GM19455 (cell line): ENCODE measurements at regions not wholly inside any gene's neighbourhood (a gene's known extent, or its start where the extent isn't known, plus 50 kb on each side); places are given as distances from the start of the nearest gene placed in this dataset.

ENCODE experiments used
- ATAC-seq: cut with Tn5 transposase; IDR thresholded peaks from one replicate; pipeline ENCODE4 v1.9.1; 2021; ENCODE audit not compliant: unreplicated experiment

DNA sequence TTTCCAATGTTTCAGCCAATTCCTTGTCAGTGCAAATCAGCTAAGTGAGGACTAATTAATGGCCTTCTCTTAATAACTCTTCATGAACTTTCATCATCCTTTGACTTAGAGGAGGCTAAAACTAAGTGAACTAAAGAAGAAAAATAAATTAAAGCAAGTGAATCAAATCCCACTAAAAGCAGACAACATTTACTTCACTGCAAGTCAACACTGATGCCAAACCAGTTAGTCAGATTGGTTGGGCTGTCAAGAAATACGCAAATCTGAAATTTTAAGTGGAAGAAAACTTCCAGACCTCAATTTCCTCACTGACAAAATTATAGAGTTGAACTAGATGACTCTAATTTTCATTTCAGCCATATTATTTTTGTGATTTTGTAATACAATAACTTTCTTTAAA, 137.2 kb upstream of the PRLR start:
- ATAC-seq, result no peak

DNA sequence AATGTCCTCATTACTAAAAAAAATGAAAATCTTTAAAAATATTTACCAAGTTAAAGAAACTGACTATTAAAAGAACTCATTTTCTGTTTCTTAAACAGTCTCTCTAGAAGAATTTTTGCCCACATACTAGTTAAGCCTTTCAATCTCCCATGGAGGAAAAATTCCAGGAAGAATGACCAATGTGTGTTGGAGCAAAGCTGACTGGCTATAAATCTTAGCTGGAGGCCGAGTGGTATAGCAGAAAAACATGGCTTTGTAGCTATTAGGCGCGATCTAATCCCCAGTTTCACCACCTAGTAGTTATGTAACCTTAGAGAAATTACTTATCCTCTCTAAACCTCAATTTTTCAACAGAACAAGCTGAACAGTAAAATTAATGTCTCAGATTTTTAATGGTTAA, 135.5 kb upstream of the PRLR start:
- ATAC-seq, result no peak

- ATAC-seq, result no peak
These were observed 134.1 kb upstream of the PRLR start for GRCh38 chr5:35364350-35364749.

GRCh38 chr5:35363387-35363965, 133.2 kb upstream of the PRLR start:
- no peak for ATAC-seq

- no peak for ATAC-seq
These were observed 132.5 kb upstream of the PRLR start for GRCh38 chr5:35362772-35363171.

DNA sequence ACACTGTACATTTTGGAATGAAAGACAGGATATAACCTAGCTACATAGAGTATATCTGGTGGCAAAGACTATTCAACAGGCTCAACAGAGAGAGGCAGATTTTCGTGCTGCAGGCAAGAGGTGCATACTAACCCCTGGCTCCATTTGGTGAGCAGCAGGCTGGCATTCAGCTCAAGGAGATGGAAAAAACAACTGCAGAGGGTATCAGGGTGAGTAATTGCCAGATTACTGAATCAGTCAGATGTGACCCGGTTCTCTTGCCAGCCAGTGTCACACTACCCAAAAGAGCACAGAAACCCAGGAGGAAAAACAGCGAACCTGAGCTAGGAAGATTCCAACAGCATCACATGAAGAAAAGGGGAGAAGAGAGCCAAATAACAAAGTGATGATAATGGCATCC, 130.4 kb upstream of the PRLR start:
- ATAC-seq, result no peak

DNA sequence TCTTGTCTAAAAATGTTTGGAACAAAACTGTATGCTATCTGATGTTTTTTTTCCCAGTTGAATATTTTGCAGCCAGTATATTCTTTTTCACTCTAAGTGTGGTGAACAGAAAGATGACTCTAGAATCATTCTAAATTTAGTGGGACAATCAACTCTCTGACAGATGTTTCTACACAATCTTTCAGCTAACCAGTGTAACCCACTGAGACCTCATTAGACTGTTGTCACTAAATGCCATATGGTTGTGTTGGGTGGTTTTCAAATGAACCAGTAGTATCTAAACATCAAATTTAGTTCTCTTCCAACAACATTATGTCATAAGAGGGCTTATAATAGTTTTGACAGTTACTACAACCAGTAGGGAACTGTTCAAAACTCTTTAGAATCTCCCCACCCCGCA, 129.6 kb upstream of the PRLR start:
- no peak for ATAC-seq

DNA sequence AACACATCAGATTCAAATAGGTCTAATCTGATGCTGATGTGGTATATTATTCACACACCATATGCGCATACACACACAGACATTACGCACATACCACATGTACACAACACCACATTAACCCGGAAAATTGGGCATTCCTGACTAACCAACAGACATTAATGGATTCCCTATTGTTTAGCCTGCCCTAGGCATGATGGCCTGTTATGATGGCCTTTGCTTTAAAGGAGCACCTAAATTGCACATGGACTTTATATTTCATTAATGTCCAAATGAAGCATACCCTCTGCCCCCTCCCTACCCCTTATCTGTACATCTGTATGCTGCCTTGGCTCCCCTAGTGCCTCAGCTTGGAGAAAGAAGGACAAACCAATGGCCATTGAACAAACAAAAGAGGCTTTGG, 127.7 kb upstream of the PRLR start:
- ATAC-seq, result no peak

GRCh38 chr5:35356725-35357124, 126.4 kb upstream of the PRLR start:
- ATAC-seq, result no peak

DNA sequence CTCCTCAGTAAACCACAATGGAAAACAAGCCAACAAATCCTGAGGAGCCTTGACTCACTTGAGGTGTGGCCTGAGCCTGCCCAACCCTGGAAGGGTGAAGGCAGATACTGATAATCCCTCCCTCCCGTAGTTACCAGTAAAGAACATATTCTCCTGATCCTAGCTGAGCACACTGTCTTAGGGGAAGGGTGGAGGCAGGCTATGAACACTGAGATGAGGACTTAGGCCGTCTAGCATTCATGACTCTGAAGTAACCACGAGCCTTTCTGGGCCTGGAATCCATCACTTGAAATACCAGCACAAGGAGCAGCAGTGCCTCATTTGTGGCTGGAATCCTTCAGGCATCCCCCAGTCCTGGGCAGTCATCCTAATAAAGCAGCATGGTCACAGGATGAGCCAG, 124.5 kb upstream of the PRLR start:
- no peak for ATAC-seq

- ATAC-seq, result no peak
These were observed 114.9 kb upstream of the PRLR start for GRCh38 chr5:35345222-35345621.

DNA sequence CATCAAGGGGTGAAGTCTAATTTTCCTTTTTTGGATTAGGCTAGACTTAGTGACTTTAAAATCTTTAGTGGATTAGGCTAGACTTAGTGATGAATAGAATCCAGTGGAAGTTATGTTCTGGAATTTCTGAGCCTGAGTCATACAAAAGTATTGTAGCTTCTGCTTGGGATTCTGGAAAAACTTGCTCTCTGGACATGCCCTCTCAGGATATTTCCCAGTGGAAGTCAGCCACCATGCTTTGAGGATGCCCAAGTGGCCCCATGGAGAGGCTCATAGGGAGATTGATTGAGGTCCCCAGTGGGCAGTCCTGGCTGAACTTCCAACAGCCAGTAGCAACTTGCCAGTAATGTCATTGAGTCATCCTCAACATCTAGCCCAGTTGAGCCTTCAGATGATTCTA, 112.4 kb upstream of the PRLR start:
- no peak for ATAC-seq

- no peak for ATAC-seq
These were observed 110.9 kb upstream of the PRLR start for GRCh38 chr5:35341189-35341588.

DNA sequence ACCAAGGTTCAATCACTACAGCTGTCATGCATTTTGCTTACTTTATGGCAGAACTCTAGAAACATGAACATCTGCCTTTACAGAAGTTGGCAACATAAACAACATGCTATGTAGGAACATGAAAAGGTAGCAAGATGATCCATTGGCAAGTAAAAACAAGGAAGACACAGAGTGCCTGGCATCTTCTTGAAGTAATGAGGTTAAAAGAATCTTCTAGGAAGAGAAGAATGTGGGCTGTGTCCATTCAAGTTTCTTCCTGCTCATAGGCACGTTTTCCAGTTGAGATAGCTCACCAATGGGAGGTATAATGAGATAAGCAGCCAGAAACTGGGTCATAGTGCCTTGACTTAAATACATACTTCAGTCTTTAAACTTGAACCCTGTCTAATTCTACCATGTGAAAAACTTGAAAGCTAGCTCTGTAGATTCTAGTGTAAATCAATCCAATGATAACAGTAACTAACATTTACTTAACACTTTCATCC, 109.4 kb upstream of the PRLR start:
- no peak for ATAC-seq

DNA sequence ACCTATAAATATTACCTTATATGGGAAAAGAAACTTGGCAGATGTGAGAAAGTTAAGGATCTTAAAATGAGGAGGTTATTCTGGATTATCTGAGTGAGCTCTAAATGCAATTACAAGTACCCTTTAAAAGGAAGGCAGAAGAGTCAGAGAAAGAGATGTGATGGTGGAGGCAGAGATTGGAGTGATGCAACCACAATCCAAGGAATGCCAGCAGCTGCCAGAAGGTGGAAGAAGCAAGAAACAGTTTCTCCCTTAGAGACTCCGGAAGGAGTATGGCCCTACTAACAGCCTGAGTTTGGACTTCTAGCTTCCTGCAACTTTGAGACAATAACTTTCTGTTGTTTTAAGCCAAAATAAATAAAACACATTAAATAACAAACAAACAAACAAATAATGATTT, 108.7 kb upstream of the PRLR start:
- no peak for ATAC-seq

GRCh38 chr5:35338157-35338453, 107.8 kb upstream of the PRLR start:
- no peak for ATAC-seq

DNA sequence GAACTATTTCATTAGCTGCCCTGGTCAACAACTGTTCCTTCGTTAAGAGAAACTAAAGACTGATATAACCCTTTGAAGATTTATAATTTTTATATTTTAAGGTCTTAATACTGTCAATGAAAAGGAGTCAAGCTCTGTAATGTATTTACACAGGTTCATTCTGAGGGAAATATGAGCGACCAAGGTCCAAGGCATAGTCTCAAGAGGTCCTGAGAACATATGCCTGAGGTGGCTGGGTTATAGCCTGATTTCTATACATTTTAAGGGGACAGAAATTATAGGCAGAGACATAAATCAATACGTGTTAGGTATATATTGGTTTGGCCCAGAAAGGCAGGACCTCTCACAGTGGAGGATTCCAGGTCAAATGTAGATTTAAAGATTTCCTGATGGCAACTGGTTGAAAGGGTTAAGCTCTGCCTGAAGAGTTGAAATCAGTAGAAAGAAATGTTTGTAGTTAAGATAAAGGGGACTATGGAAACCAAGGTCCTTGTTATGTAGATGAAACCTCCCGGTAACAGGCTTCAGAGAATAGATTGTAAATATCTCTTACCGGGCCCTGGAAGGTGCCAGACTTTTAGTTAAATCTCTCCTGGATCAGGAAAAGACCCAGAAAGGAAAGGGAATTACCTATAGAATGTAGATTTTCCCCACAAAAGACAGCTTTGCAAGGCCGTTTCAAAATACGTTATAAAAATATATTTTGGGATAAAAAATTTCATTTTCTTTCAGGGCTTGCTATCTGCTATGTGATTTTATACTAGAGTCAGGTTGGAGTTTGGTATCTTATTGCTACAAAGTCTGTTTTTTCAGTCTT, 107.3 kb upstream of the PRLR start:
- ATAC-seq, result no peak

- ATAC-seq, result no peak
These were observed 105.9 kb upstream of the PRLR start for GRCh38 chr5:35336230-35336629.

GRCh38 chr5:35335752-35336151, 105.5 kb upstream of the PRLR start:
- ATAC-seq, result no peak

DNA sequence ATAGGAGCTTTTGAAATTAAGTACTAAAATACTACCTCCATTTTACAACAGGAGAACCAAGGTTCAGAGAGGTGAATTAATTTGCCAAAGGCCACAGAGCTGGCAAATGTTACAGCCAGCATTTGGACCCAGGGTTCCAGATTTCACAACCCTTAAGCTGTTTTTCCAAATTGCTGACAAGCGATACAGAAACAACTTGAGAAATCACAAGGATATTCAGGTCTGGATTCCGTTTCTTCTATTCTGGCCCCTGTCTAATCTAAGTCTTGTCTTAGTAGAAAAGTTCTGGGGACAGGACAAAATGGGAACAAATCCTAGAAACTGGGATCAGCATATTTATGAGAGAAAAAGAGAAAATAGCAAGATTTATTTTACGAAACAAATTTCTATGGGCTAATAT, 103.1 kb upstream of the PRLR start:
- ATAC-seq, result no peak

- ATAC-seq, result no peak
These were observed 102.0 kb upstream of the PRLR start for GRCh38 chr5:35331956-35332950.

- ATAC-seq, result no peak
These were observed 95.5 kb upstream of the PRLR start for GRCh38 chr5:35325836-35326235.
